ENCODE measurements at regions not wholly inside any gene's neighbourhood (a gene's known extent, or its start where the extent isn't known, plus 50 kb on each side); places are given as distances from the start of the nearest gene placed in this dataset.

GRCh38 chr12:93962336-93962735, 186.0 kb upstream of the PLXNC1 start:
- no peaks in the 10 kb centered on the region for H3K27me3 ChIP-seq (ENCODE audit: control insufficient read depth in 5 of 5, insufficient read depth in 4 of 5, low read length in 5 of 5)
- peaks cover 0 to 7% (median 5%) of the 10 kb centered on the region in 5 donors for H3K9me3 ChIP-seq (ENCODE audit: control insufficient read depth in 5 of 5, low read length in 5 of 5)
- no peaks in the 10 kb centered on the region for H3K4me1 ChIP-seq (ENCODE audit: control insufficient read depth in 5 of 5, insufficient read depth in 5 of 5, low read length in 5 of 5)
- no peak overlapping the region for H3K4me3 ChIP-seq (ENCODE audit: low read depth in 1 of 5, low read length in 5 of 5)
- no peak overlapping the region for H3K9ac ChIP-seq (ENCODE audit: low read length in 5 of 5)
- H3K27ac ChIP-seq (ENCODE audit: low read depth, low read length), result no peak overlapping the region
- H3K36me3 ChIP-seq (ENCODE audit: control insufficient read depth in 5 of 5, insufficient read depth in 5 of 5, low read length in 5 of 5), result no peaks in the 10 kb centered on the region

- Histone ChIP-seq H3K36me3 (ENCODE audit: control insufficient read depth in 5 of 5, insufficient read depth in 5 of 5, low read length in 5 of 5) (no peaks in the 10 kb centered on the region), H3K4me1 (ENCODE audit: control insufficient read depth in 5 of 5, insufficient read depth in 5 of 5, low read length in 5 of 5) (no peaks in the 10 kb centered on the region), H3K4me3 (ENCODE audit: low read depth in 1 of 5, low read length in 5 of 5) (no peak overlapping the region), H3K27ac (ENCODE audit: low read depth, low read length) (no peak overlapping the region), H3K27me3 (ENCODE audit: control insufficient read depth in 5 of 5, insufficient read depth in 4 of 5, low read length in 5 of 5) (no peaks in the 10 kb centered on the region), H3K9me3 (ENCODE audit: control insufficient read depth in 5 of 5, low read length in 5 of 5) (peaks cover 0 to 7% (median 4%) of the 10 kb centered on the region in 5 donors), H3K9ac (ENCODE audit: low read length in 5 of 5) (no peak overlapping the region)
These were observed 183.4 kb upstream of the PLXNC1 start for GRCh38 chr12:93964936-93965335.

GRCh38 chr12:93966516-93967133, 181.8 kb upstream of the PLXNC1 start:
- no peaks in the 10 kb centered on the region for H3K36me3 ChIP-seq (ENCODE audit: control insufficient read depth in 5 of 5, insufficient read depth in 5 of 5, low read length in 5 of 5)
- no peak overlapping the region for H3K27ac ChIP-seq (ENCODE audit: low read depth, low read length)
- no peaks in the 10 kb centered on the region for H3K27me3 ChIP-seq (ENCODE audit: control insufficient read depth in 5 of 5, insufficient read depth in 4 of 5, low read length in 5 of 5)
- no peak overlapping the region for H3K9ac ChIP-seq (ENCODE audit: low read length in 5 of 5)
- H3K4me1 ChIP-seq (ENCODE audit: control insufficient read depth in 5 of 5, insufficient read depth in 5 of 5, low read length in 5 of 5), result no peaks in the 10 kb centered on the region
- H3K4me3 ChIP-seq (ENCODE audit: low read depth in 1 of 5, low read length in 5 of 5), result no peak overlapping the region
- peaks cover 0 to 12% (median 4%) of the 10 kb centered on the region in 5 donors for H3K9me3 ChIP-seq (ENCODE audit: control insufficient read depth in 5 of 5, low read length in 5 of 5)

GRCh38 chr12:93967454-93967853, 180.9 kb upstream of the PLXNC1 start:
- H3K4me1 ChIP-seq (ENCODE audit: control insufficient read depth in 5 of 5, insufficient read depth in 5 of 5, low read length in 5 of 5), result no peaks in the 10 kb centered on the region
- H3K36me3 ChIP-seq (ENCODE audit: control insufficient read depth in 5 of 5, insufficient read depth in 5 of 5, low read length in 5 of 5), result no peaks in the 10 kb centered on the region
- no peak overlapping the region for H3K4me3 ChIP-seq (ENCODE audit: low read depth in 1 of 5, low read length in 5 of 5)
- H3K27me3 ChIP-seq (ENCODE audit: control insufficient read depth in 5 of 5, insufficient read depth in 4 of 5, low read length in 5 of 5), result no peaks in the 10 kb centered on the region
- H3K9me3 ChIP-seq (ENCODE audit: control insufficient read depth in 5 of 5, low read length in 5 of 5), result peaks cover 0 to 8% (median 2%) of the 10 kb centered on the region in 5 donors
- no peak overlapping the region for H3K27ac ChIP-seq (ENCODE audit: low read depth, low read length)
- no peak overlapping the region for H3K9ac ChIP-seq (ENCODE audit: low read length in 5 of 5)

GRCh38 chr12:93968536-93969285, 179.7 kb upstream of the PLXNC1 start:
- no peak overlapping the region for H3K4me3 ChIP-seq (ENCODE audit: low read depth in 1 of 5, low read length in 5 of 5)
- no peaks in the 10 kb centered on the region for H3K36me3 ChIP-seq (ENCODE audit: control insufficient read depth in 5 of 5, insufficient read depth in 5 of 5, low read length in 5 of 5)
- no peaks in the 10 kb centered on the region for H3K27me3 ChIP-seq (ENCODE audit: control insufficient read depth in 5 of 5, insufficient read depth in 4 of 5, low read length in 5 of 5)
- H3K27ac ChIP-seq (ENCODE audit: low read depth, low read length), result no peak overlapping the region
- peaks cover 0 to 5% (median 0%) of the 10 kb centered on the region in 5 donors for H3K9me3 ChIP-seq (ENCODE audit: control insufficient read depth in 5 of 5, low read length in 5 of 5)
- no peaks in the 10 kb centered on the region for H3K4me1 ChIP-seq (ENCODE audit: control insufficient read depth in 5 of 5, insufficient read depth in 5 of 5, low read length in 5 of 5)
- H3K9ac ChIP-seq (ENCODE audit: low read length in 5 of 5), result no peak overlapping the region

GRCh38 chr12:93970900-93971688, 177.3 kb upstream of the PLXNC1 start:
- Histone ChIP-seq H3K27me3 (ENCODE audit: control insufficient read depth in 5 of 5, insufficient read depth in 4 of 5, low read length in 5 of 5) (no peaks in the 10 kb centered on the region), H3K27ac (ENCODE audit: low read depth, low read length) (no peak overlapping the region), H3K4me1 (ENCODE audit: control insufficient read depth in 5 of 5, insufficient read depth in 5 of 5, low read length in 5 of 5) (no peaks in the 10 kb centered on the region), H3K9me3 (ENCODE audit: control insufficient read depth in 5 of 5, low read length in 5 of 5) (peaks cover 0 to 5% (median 0%) of the 10 kb centered on the region in 5 donors), H3K4me3 (ENCODE audit: low read depth in 1 of 5, low read length in 5 of 5) (no peak overlapping the region), H3K36me3 (ENCODE audit: control insufficient read depth in 5 of 5, insufficient read depth in 5 of 5, low read length in 5 of 5) (no peaks in the 10 kb centered on the region), H3K9ac (ENCODE audit: low read length in 5 of 5) (no peak overlapping the region)

- Histone ChIP-seq H3K4me1 (ENCODE audit: control insufficient read depth in 5 of 5, insufficient read depth in 5 of 5, low read length in 5 of 5) (no peaks in the 10 kb centered on the region), H3K9ac (ENCODE audit: low read length in 5 of 5) (no peak overlapping the region)
These were observed 175.8 kb upstream of the PLXNC1 start for GRCh38 chr12:93972411-93973208.

GRCh38 chr12:93974252-93974651, 174.1 kb upstream of the PLXNC1 start:
- Histone ChIP-seq H3K4me1 (ENCODE audit: control insufficient read depth in 5 of 5, insufficient read depth in 5 of 5, low read length in 5 of 5) (peaks cover 0 to 11% (median 7%) of the 10 kb centered on the region in 5 donors), H3K36me3 (ENCODE audit: control insufficient read depth in 5 of 5, insufficient read depth in 5 of 5, low read length in 5 of 5) (no peaks in the 10 kb centered on the region), H3K27ac (ENCODE audit: low read depth, low read length) (no peak overlapping the region), H3K4me3 (ENCODE audit: low read depth in 1 of 5, low read length in 5 of 5) (no peak overlapping the region), H3K9me3 (ENCODE audit: control insufficient read depth in 5 of 5, low read length in 5 of 5) (peaks cover 0 to 5% (median 0%) of the 10 kb centered on the region in 5 donors), H3K9ac (ENCODE audit: low read length in 5 of 5) (no peak overlapping the region), H3K27me3 (ENCODE audit: control insufficient read depth in 5 of 5, insufficient read depth in 4 of 5, low read length in 5 of 5) (no peaks in the 10 kb centered on the region)

More at GRCh38 chr12:93972411-93973208, 175.8 kb upstream of the PLXNC1 start:
- Histone ChIP-seq H3K4me3 (ENCODE audit: low read depth in 1 of 5, low read length in 5 of 5) (no peak overlapping the region), H3K36me3 (ENCODE audit: control insufficient read depth in 5 of 5, insufficient read depth in 5 of 5, low read length in 5 of 5) (no peaks in the 10 kb centered on the region), H3K27me3 (ENCODE audit: control insufficient read depth in 5 of 5, insufficient read depth in 4 of 5, low read length in 5 of 5) (no peaks in the 10 kb centered on the region), H3K27ac (ENCODE audit: low read depth, low read length) (no peak overlapping the region), H3K9me3 (ENCODE audit: control insufficient read depth in 5 of 5, low read length in 5 of 5) (peaks cover 0 to 5% (median 0%) of the 10 kb centered on the region in 5 donors)

- no peak overlapping the region for H3K27ac ChIP-seq (ENCODE audit: low read depth, low read length)
- peaks cover 0 to 5% (median 0%) of the 10 kb centered on the region in 5 donors for H3K9me3 ChIP-seq (ENCODE audit: control insufficient read depth in 5 of 5, low read length in 5 of 5)
- no peaks in the 10 kb centered on the region for H3K36me3 ChIP-seq (ENCODE audit: control insufficient read depth in 5 of 5, insufficient read depth in 5 of 5, low read length in 5 of 5)
- peaks cover 0 to 15% (median 7%) of the 10 kb centered on the region in 5 donors for H3K4me1 ChIP-seq (ENCODE audit: control insufficient read depth in 5 of 5, insufficient read depth in 5 of 5, low read length in 5 of 5)
- H3K4me3 ChIP-seq (ENCODE audit: low read depth in 1 of 5, low read length in 5 of 5), result no peak overlapping the region
- no peaks in the 10 kb centered on the region for H3K27me3 ChIP-seq (ENCODE audit: control insufficient read depth in 5 of 5, insufficient read depth in 4 of 5, low read length in 5 of 5)
- H3K9ac ChIP-seq (ENCODE audit: low read length in 5 of 5), result no peak overlapping the region
These were observed 172.4 kb upstream of the PLXNC1 start for GRCh38 chr12:93976024-93976423.
